ENCODE measurements at regions not wholly inside any gene's neighbourhood (a gene's known extent, or its start where the extent isn't known, plus 50 kb on each side); places are given as distances from the start of the nearest gene placed in this dataset.

- Histone ChIP-seq H3K27ac (no peak overlapping the region), H3K4me1 (ENCODE audit: insufficient read depth) (peaks cover 37% of the 10 kb centered on the region), H3K9me3 (ENCODE audit: low read depth) (no peaks in the 10 kb centered on the region), H3K79me2 (ENCODE audit: insufficient read depth) (no peaks in the 10 kb centered on the region), H3K9me2 (ENCODE audit: insufficient read depth) (no peaks in the 10 kb centered on the region), H3K27me3 (replicated peaks; ENCODE audit: insufficient read depth) (no peaks in the 10 kb centered on the region), H3K4me2 (ENCODE audit: unreplicated experiment) (no peak overlapping the region), H3F3A (ENCODE audit: insufficient read depth) (peaks cover 25% of the 10 kb centered on the region; the same call in 1 of the 2 replicates), H3K4me3 (no peak overlapping the region), H3K9ac (no peak overlapping the region), H4K20me1 (ENCODE audit: insufficient read depth) (no peaks in the 10 kb centered on the region), H2AFZ (no peak overlapping the region), H3K36me3 (ENCODE audit: low read depth) (no peaks in the 10 kb centered on the region)
- WGBS, 2 experiments (ENCODE audit: low coverage in 1 of 2, low lambda C conversion rate in 2 of 2, missing lambda C conversion rate in 2 of 2), result 92 to 100% methylated on average over 2 of the region's 2 CpGs
- TF ChIP-seq EZH2 (IDR thresholded peaks at IDR 0.05; ENCODE audit: insufficient read depth, poor library complexity, severe bottlenecking) (no peak), EZH2phosphoT487 (IDR thresholded peaks at IDR 0.05; ENCODE audit: insufficient read depth, low read depth) (no peak)
- in situ Hi-C loops (cut with MboI), result no loop called here
- no peak for DNase-seq
These were observed 117.9 kb upstream of the FAM9B start for GRCh38 chrX:9151772-9152307.

GRCh38 chrX:9153300-9153699 is 119.4 kb upstream of the FAM9B start:
- peak overlapping the region; percentile 28 for H3K4me2 ChIP-seq (ENCODE audit: unreplicated experiment)
- peaks cover 27% of the 10 kb centered on the region for H3K4me1 ChIP-seq (ENCODE audit: insufficient read depth)
- H3K4me3 ChIP-seq, result no peak overlapping the region
- H3K9me2 ChIP-seq (ENCODE audit: insufficient read depth), result no peaks in the 10 kb centered on the region
- H3K9me3 ChIP-seq (ENCODE audit: low read depth), result no peaks in the 10 kb centered on the region
- no peaks in the 10 kb centered on the region for H3K79me2 ChIP-seq (ENCODE audit: insufficient read depth)
- in situ Hi-C loops (cut with MboI), result no loop called here
- WGBS, 2 experiments (ENCODE audit: low coverage in 1 of 2, low lambda C conversion rate in 2 of 2, missing lambda C conversion rate in 2 of 2), result 0% methylated on average over 1 of the region's 1 CpG
- H4K20me1 ChIP-seq (ENCODE audit: insufficient read depth), result no peaks in the 10 kb centered on the region
- no peak overlapping the region for H3K9ac ChIP-seq
- no peak for TF ChIP-seq EZH2 (IDR thresholded peaks at IDR 0.05; ENCODE audit: insufficient read depth, poor library complexity, severe bottlenecking)
- TF ChIP-seq EZH2phosphoT487 (IDR thresholded peaks at IDR 0.05; ENCODE audit: insufficient read depth, low read depth), result no peak
- no peak overlapping the region for H2AFZ ChIP-seq
- no peaks in the 10 kb centered on the region for H3K36me3 ChIP-seq (ENCODE audit: low read depth)
- peaks cover 15% of the 10 kb centered on the region; the same call in 1 of the 2 replicates for H3F3A ChIP-seq (ENCODE audit: insufficient read depth)
- H3K27me3 ChIP-seq (replicated peaks; ENCODE audit: insufficient read depth), result no peaks in the 10 kb centered on the region
- DNase-seq, result peak; percentile 66
- peak overlapping the region; percentile 60 for H3K27ac ChIP-seq

GRCh38 chrX:9158611-9159010 is 124.7 kb upstream of the FAM9B start:
- no peak overlapping the region for H3K9ac ChIP-seq
- H3F3A ChIP-seq (ENCODE audit: insufficient read depth), result 0 out of 2 replicates have a peak, but pooled peaks cover 6% of the 10 kb centered on the region
- H3K27me3 ChIP-seq (replicated peaks; ENCODE audit: insufficient read depth), result no peaks in the 10 kb centered on the region
- H3K27ac ChIP-seq, result no peak overlapping the region
- no peaks in the 10 kb centered on the region for H4K20me1 ChIP-seq (ENCODE audit: insufficient read depth)
- H3K4me2 ChIP-seq (ENCODE audit: unreplicated experiment), result no peak overlapping the region
- TF ChIP-seq EZH2 (IDR thresholded peaks at IDR 0.05; ENCODE audit: insufficient read depth, poor library complexity, severe bottlenecking), result no peak
- peaks cover 10% of the 10 kb centered on the region for H3K4me1 ChIP-seq (ENCODE audit: insufficient read depth)
- no peaks in the 10 kb centered on the region for H3K36me3 ChIP-seq (ENCODE audit: low read depth)
- no peak overlapping the region for H2AFZ ChIP-seq
- H3K9me3 ChIP-seq (ENCODE audit: low read depth), result no peaks in the 10 kb centered on the region
- in situ Hi-C loops (cut with MboI), result no loop called here
- no peak for DNase-seq
- WGBS, 2 experiments (ENCODE audit: low coverage in 1 of 2, low lambda C conversion rate in 2 of 2, missing lambda C conversion rate in 2 of 2), result 85 to 88% methylated on average over 7 of the region's 7 CpGs
- H3K4me3 ChIP-seq, result no peak overlapping the region
- H3K79me2 ChIP-seq (ENCODE audit: insufficient read depth), result no peaks in the 10 kb centered on the region
- no peaks in the 10 kb centered on the region for H3K9me2 ChIP-seq (ENCODE audit: insufficient read depth)

GRCh38 chrX:9160698-9161329 is 126.9 kb upstream of the FAM9B start:
- in situ Hi-C loops (cut with MboI), result no loop called here
- peaks cover 17% of the 10 kb centered on the region for H3K4me1 ChIP-seq (ENCODE audit: insufficient read depth)
- WGBS, 2 experiments (ENCODE audit: low coverage in 1 of 2, low lambda C conversion rate in 2 of 2, missing lambda C conversion rate in 2 of 2), result 95 to 100% methylated on average over 4 of the region's 4 CpGs
- no peaks in the 10 kb centered on the region for H3K9me2 ChIP-seq (ENCODE audit: insufficient read depth)
- TF ChIP-seq EZH2 (IDR thresholded peaks at IDR 0.05; ENCODE audit: insufficient read depth, poor library complexity, severe bottlenecking), result no peak
- no peak for TF ChIP-seq EZH2phosphoT487 (IDR thresholded peaks at IDR 0.05; ENCODE audit: insufficient read depth, low read depth)
- no peak overlapping the region for H3K4me2 ChIP-seq (ENCODE audit: unreplicated experiment)
- no peaks in the 10 kb centered on the region for H3K36me3 ChIP-seq (ENCODE audit: low read depth)
- no peak overlapping the region for H3K4me3 ChIP-seq
- no peaks in the 10 kb centered on the region for H3K9me3 ChIP-seq (ENCODE audit: low read depth)
- no peak overlapping the region for H2AFZ ChIP-seq
- no peaks in the 10 kb centered on the region for H3K27me3 ChIP-seq (replicated peaks; ENCODE audit: insufficient read depth)
- 0 out of 2 replicates have a peak, but pooled peaks cover 6% of the 10 kb centered on the region for H3F3A ChIP-seq (ENCODE audit: insufficient read depth)
- no peaks in the 10 kb centered on the region for H3K79me2 ChIP-seq (ENCODE audit: insufficient read depth)
- DNase-seq, result no peak
- no peak overlapping the region for H3K9ac ChIP-seq
- H4K20me1 ChIP-seq (ENCODE audit: insufficient read depth), result no peaks in the 10 kb centered on the region
- no peak overlapping the region for H3K27ac ChIP-seq

Measured in GM23248 (cell line).